Lung (tissue), 11 donors: ENCODE measurements at regions not wholly inside any gene's neighbourhood (a gene's known extent, or its start where the extent isn't known, plus 50 kb on each side); places are given as distances from the start of the nearest gene placed in this dataset.

Experiments used
- ATAC-seq: fragments of 200-7000 bp; cut with Tn5 transposase; one replicate; pipeline ENCODE4 v1.9.1; 2020; ENCODE audit warnings: moderate number of reproducible peaks; ENCODE audit not compliant: insufficient read depth, low FRiP score
- DNase-seq, 3 donors: peaks; one replicate each; pipeline ENCODE4 v3.0.0-alpha.2; 2013 to 2017
- H3K27ac ChIP-seq, 2 donors: one replicate each; pipeline ENCODE4 v1.5.1; 2013; ENCODE audit warnings: mild to moderate bottlenecking in 2 of 2, moderate library complexity in 2 of 2, control low read depth in 1 of 2, inconsistent platforms in 1 of 2, low read depth in 1 of 2, low read length in 1 of 2
- H3K27me3 ChIP-seq, 3 donors: one replicate each; pipeline ENCODE4 v1.5.1; 2013; ENCODE audit warnings: low read length in 2 of 3; ENCODE audit not compliant: control insufficient read depth in 3 of 3, insufficient read depth in 3 of 3
- H3K36me3 ChIP-seq, 4 donors: one replicate each; pipeline ENCODE4 v1.5.1; 2013; ENCODE audit warnings: low read length in 4 of 4, mild to moderate bottlenecking in 1 of 4, moderate library complexity in 1 of 4; ENCODE audit not compliant: control insufficient read depth in 4 of 4, insufficient read depth in 4 of 4
- H3K4me1 ChIP-seq, 5 donors: one replicate each; pipeline ENCODE4 v1.5.1; 2013; ENCODE audit warnings: low read length in 5 of 5, mild to moderate bottlenecking in 2 of 5, moderate library complexity in 1 of 5; ENCODE audit not compliant: control insufficient read depth in 5 of 5, insufficient read depth in 5 of 5
- H3K4me3 ChIP-seq: one replicate; pipeline ENCODE4 v1.5.1; 2013; ENCODE audit warnings: mild to moderate bottlenecking, control low read depth, moderate library complexity
- H3K9ac ChIP-seq, 2 donors: one replicate each; pipeline ENCODE4 v1.5.1; 2013; ENCODE audit warnings: low read length in 2 of 2, control low read depth in 1 of 2; ENCODE audit not compliant: insufficient read depth in 1 of 2
- H3K9me3 ChIP-seq, 4 donors: one replicate each; pipeline ENCODE4 v1.5.1; 2013; ENCODE audit warnings: low read length in 3 of 4, mild to moderate bottlenecking in 1 of 4, moderate library complexity in 1 of 4; ENCODE audit not compliant: control insufficient read depth in 4 of 4, insufficient read depth in 3 of 4
- WGBS, 2 donors: extraction: QIAGEN DNeasy Blood & Tissue Kit; methylation state at CpG; one replicate each; pipeline ENCODE4 v1.1.7; 2013; 5-methylcytosine and 5-hydroxymethylcytosine counted together
- TF ChIP-seq, protein P1 (sequence below): IDR thresholded peaks from 2 replicates; pipeline ENCODE4 v1.5.1; 2012; ENCODE audit warnings: mild to moderate bottlenecking; ENCODE audit errors: control extremely low read depth, extremely low read depth
- donor health status: control.
- donor health status: control.
- donor health status: Bipolar disorder and iron deficiency.
- donor health status: healthy.
- donor health status: DM: yes; HTN: yes; CAD: no.

- WGBS, 2 donors: 70 to 74% methylated on average over 5 of the region's 5 CpGs
- no peak for DNase-seq
- Histone ChIP-seq H3K27me3 (no peaks in the 10 kb centered on the region), H3K9me3 (no peaks in the 10 kb centered on the region), H3K4me1 (peaks cover 0 to 26% (median 21%) of the 10 kb centered on the region in 5 donors), H3K36me3 (peaks cover 0 to 3% (median 0%) of the 10 kb centered on the region in 4 donors), H3K4me3 (no peak overlapping the region), H3K27ac (peak overlapping the region; percentile 12 to 56), H3K9ac (no peak overlapping the region)
- ATAC-seq: no peak
- TF ChIP-seq, protein P1, sequence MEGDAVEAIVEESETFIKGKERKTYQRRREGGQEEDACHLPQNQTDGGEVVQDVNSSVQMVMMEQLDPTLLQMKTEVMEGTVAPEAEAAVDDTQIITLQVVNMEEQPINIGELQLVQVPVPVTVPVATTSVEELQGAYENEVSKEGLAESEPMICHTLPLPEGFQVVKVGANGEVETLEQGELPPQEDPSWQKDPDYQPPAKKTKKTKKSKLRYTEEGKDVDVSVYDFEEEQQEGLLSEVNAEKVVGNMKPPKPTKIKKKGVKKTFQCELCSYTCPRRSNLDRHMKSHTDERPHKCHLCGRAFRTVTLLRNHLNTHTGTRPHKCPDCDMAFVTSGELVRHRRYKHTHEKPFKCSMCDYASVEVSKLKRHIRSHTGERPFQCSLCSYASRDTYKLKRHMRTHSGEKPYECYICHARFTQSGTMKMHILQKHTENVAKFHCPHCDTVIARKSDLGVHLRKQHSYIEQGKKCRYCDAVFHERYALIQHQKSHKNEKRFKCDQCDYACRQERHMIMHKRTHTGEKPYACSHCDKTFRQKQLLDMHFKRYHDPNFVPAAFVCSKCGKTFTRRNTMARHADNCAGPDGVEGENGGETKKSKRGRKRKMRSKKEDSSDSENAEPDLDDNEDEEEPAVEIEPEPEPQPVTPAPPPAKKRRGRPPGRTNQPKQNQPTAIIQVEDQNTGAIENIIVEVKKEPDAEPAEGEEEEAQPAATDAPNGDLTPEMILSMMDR: no peak
Measured at GRCh38 chr6:144341831-144342527, 56.8 kb downstream of the UTRN start.

- WGBS, 2 donors: 21 to 26% methylated on average over 10 of the region's 10 CpGs
- Histone ChIP-seq H3K9me3 (no peaks in the 10 kb centered on the region), H3K4me3 (no peak overlapping the region), H3K36me3 (peaks cover 0 to 3% (median 0%) of the 10 kb centered on the region in 4 donors), H3K27me3 (no peaks in the 10 kb centered on the region), H3K27ac (peak overlapping the region; percentile 47 to 75), H3K9ac (no peak overlapping the region), H3K4me1 (peaks cover 0 to 29% (median 21%) of the 10 kb centered on the region in 5 donors)
- ATAC-seq: peak; percentile 24
- TF ChIP-seq, protein P1: no peak
- peak in 2 of 3 donors; percentile 28 to 44 for DNase-seq
Measured at GRCh38 chr6:144343701-144344428, 58.7 kb downstream of the UTRN start.

DNA sequence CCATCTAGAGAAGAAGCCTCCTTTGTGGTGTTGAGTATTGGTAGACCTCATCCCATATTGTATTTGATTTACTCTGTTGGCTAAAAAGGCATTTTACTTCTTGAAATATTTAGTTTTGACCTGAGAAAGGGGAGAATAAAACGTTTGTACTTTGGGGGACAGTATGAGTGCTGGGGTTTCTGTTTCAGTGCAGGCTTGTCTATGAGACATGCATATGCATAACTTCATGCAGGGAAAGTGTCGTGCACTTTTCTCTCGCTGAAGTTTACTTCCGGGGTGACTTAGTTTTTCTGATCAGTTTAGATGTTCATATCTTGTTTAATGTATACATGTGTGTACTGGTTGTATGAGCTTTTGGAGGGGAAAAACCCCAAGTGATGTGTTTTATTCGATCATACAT lies 59.5 kb downstream of the UTRN start:
- ATAC-seq: no peak
- peaks cover 0 to 3% (median 0%) of the 10 kb centered on the region in 4 donors for H3K36me3 ChIP-seq
- 29 to 46% methylated on average over 5 of the region's 5 CpGs for WGBS, 2 donors
- peak overlapping the region in 1 of 2 donors; percentile 47 for H3K27ac ChIP-seq
- H3K27me3 ChIP-seq: no peaks in the 10 kb centered on the region
- H3K4me3 ChIP-seq: no peak overlapping the region
- no peaks in the 10 kb centered on the region for H3K9me3 ChIP-seq
- H3K9ac ChIP-seq: no peak overlapping the region
- TF ChIP-seq, protein P1: no peak
- no peak for DNase-seq
- H3K4me1 ChIP-seq: peaks cover 0 to 32% (median 21%) of the 10 kb centered on the region in 5 donors
